GM18526 (cell line): ENCODE measurements at regions not wholly inside any gene's neighbourhood (a gene's known extent, or its start where the extent isn't known, plus 50 kb on each side); places are given as distances from the start of the nearest gene placed in this dataset.

Experiments used
- POLR2A ChIP-seq: IDR thresholded peaks from 3 replicates; pipeline ENCODE4 v1.6.1; 2011; ENCODE audit not compliant: insufficient read length; ENCODE audit errors: extremely low read depth

- peak; percentile 3 for TF ChIP-seq POLR2A
These were observed 334.4 kb downstream of the SRGAP2C start for GRCh38 chr1:121519042-121519755.

GRCh38 chr1:121522061-121522759, 337.4 kb downstream of the SRGAP2C start:
- no peak for TF ChIP-seq POLR2A

- no peak for TF ChIP-seq POLR2A
These were observed 340.6 kb downstream of the SRGAP2C start for GRCh38 chr1:121525355-121525754.

GRCh38 chr1:121538943-121539575, 354.3 kb downstream of the SRGAP2C start:
- TF ChIP-seq POLR2A: no peak

- no peak for TF ChIP-seq POLR2A
These were observed 359.7 kb downstream of the SRGAP2C start for GRCh38 chr1:121544500-121544899.

GRCh38 chr1:121546830-121547591, 362.2 kb downstream of the SRGAP2C start:
- TF ChIP-seq POLR2A: no peak

GRCh38 chr1:121558514-121558913, 373.7 kb downstream of the SRGAP2C start:
- no peak for TF ChIP-seq POLR2A

- TF ChIP-seq POLR2A: no peak
These were observed 381.6 kb downstream of the SRGAP2C start for GRCh38 chr1:121566346-121566745.

- TF ChIP-seq POLR2A: no peak
These were observed 384.7 kb downstream of the SRGAP2C start for GRCh38 chr1:121569428-121569827.

- TF ChIP-seq POLR2A: no peak
These were observed 401.8 kb downstream of the SRGAP2C start for GRCh38 chr1:121586369-121587229.

- TF ChIP-seq POLR2A: no peak
These were observed 402.4 kb downstream of the SRGAP2C start for GRCh38 chr1:121587230-121587569.

GRCh38 chr1:121587777-121588176, 403.0 kb downstream of the SRGAP2C start:
- TF ChIP-seq POLR2A: no peak

- no peak for TF ChIP-seq POLR2A
These were observed 409.3 kb downstream of the SRGAP2C start for GRCh38 chr1:121594096-121594495.

GRCh38 chr1:121595089-121595488, 410.3 kb downstream of the SRGAP2C start:
- no peak for TF ChIP-seq POLR2A
